Kidney (tissue), 13 donors: ENCODE measurements at regions not wholly inside any gene's neighbourhood (a gene's known extent, or its start where the extent isn't known, plus 50 kb on each side); places are given as distances from the start of the nearest gene placed in this dataset.

Source experiments
- DNase-seq, 5 donors: peaks; one replicate each; pipeline ENCODE4 v3.0.0-alpha.2; 2013 to 2020
- FAIRE-seq: peaks from 2 replicates; lab custom pipeline; 2012; peaks lifted over from hg19 to GRCh38; lab: Jason Lieb, UNC
- H3K27ac ChIP-seq, 2 donors: one replicate each; pipeline ENCODE4 v1.7.0; 2013; ENCODE audit warnings: low read depth in 2 of 2, low read length in 2 of 2, inconsistent platforms in 1 of 2
- H3K27me3 ChIP-seq: one replicate; pipeline ENCODE4 v1.7.1; 2013; ENCODE audit warnings: low read length, inconsistent platforms; ENCODE audit not compliant: control insufficient read depth, insufficient read depth
- H3K36me3 ChIP-seq, 3 donors: one replicate each; pipeline versions ENCODE4 v1.7.0 to v1.7.1; 2013; ENCODE audit warnings: low read length in 3 of 3, control low read depth in 1 of 3, inconsistent platforms in 1 of 3; ENCODE audit not compliant: insufficient read depth in 3 of 3, control insufficient read depth in 2 of 3
- H3K4me1 ChIP-seq, 3 donors: one replicate each; pipeline versions ENCODE4 v1.7.0 to v1.7.1; 2013; ENCODE audit warnings: low read length in 3 of 3, inconsistent platforms in 1 of 3, low read depth in 1 of 3; ENCODE audit not compliant: control insufficient read depth in 2 of 3, insufficient read depth in 2 of 3
- H3K4me3 ChIP-seq, 3 donors: one replicate each; pipeline versions ENCODE4 v1.7.0 to v1.8.1; 2013; ENCODE audit warnings: low read length in 3 of 3, control low read depth in 1 of 3, inconsistent platforms in 1 of 3
- H3K9ac ChIP-seq, 3 donors: one replicate each; pipeline versions ENCODE4 v1.7.0 to v1.7.1; 2013; ENCODE audit warnings: low read length in 3 of 3, control low read depth in 1 of 3, inconsistent platforms in 1 of 3
- H3K9me3 ChIP-seq, 3 donors: one replicate each; pipeline versions ENCODE4 v1.7.0 to v1.7.1; 2013; ENCODE audit warnings: low read length in 3 of 3, control low read depth in 1 of 3, inconsistent platforms in 1 of 3; ENCODE audit not compliant: control insufficient read depth in 2 of 3, insufficient read depth in 1 of 3
- CTCF ChIP-seq: IDR thresholded peaks from 3 replicates; pipeline ENCODE4 v1.5.1; 2012; ENCODE audit warnings: mild to moderate bottlenecking, moderate library complexity, borderline replicate concordance; ENCODE audit not compliant: insufficient read depth; ENCODE audit errors: extremely low read depth
- intact Hi-C: fragments of 100-400 bp; cut with DNase I; formaldehyde crosslinking; loops from one replicate; pipeline ENCODE4 v1.11.1; 2022
- donor health status: control.
- donor health status: control.
- donor health status: control.
- donor health status: control.
- donor health status: control.
- donor health status: DM: yes; HTN: yes; CAD: no.
- donor health status: Normal renal cell carcinoma (clear cell type).

- no peaks in the 10 kb centered on the region for H3K4me1 ChIP-seq
- H3K36me3 ChIP-seq = no peaks in the 10 kb centered on the region
- FAIRE-seq = no peak
- H3K9ac ChIP-seq = no peak overlapping the region
- no peak overlapping the region for H3K4me3 ChIP-seq
- peaks cover 0 to 2% (median 0%) of the 10 kb centered on the region in 3 donors for H3K9me3 ChIP-seq
- intact Hi-C loops = no loop called here
- no peak overlapping the region for H3K27ac ChIP-seq
- no peak for DNase-seq
- TF ChIP-seq CTCF = no peak
- no peaks in the 10 kb centered on the region for H3K27me3 ChIP-seq
Observed at GRCh38 chr22:49497266-49497665, 330.4 kb downstream of the BRD1 start.

GRCh38 chr22:49494555-49494954, 333.1 kb downstream of the BRD1 start:
- no peak overlapping the region for H3K4me3 ChIP-seq
- DNase-seq (no peak), FAIRE-seq (no peak)
- no peaks in the 10 kb centered on the region for H3K36me3 ChIP-seq
- intact Hi-C loops = no loop called here
- H3K4me1 ChIP-seq = no peaks in the 10 kb centered on the region
- H3K9ac ChIP-seq = no peak overlapping the region
- H3K27me3 ChIP-seq = no peaks in the 10 kb centered on the region
- TF ChIP-seq CTCF = no peak
- peaks cover 0 to 2% (median 0%) of the 10 kb centered on the region in 3 donors for H3K9me3 ChIP-seq
- no peak overlapping the region for H3K27ac ChIP-seq

- H3K4me1 ChIP-seq = no peaks in the 10 kb centered on the region
- no peak for TF ChIP-seq CTCF
- FAIRE-seq = no peak
- intact Hi-C loops = no loop called here
- H3K9me3 ChIP-seq = peaks cover 0 to 2% (median 0%) of the 10 kb centered on the region in 3 donors
- DNase-seq = no peak
- H3K4me3 ChIP-seq = no peak overlapping the region
- no peaks in the 10 kb centered on the region for H3K27me3 ChIP-seq
- no peak overlapping the region for H3K9ac ChIP-seq
- H3K36me3 ChIP-seq = no peaks in the 10 kb centered on the region
- no peak overlapping the region for H3K27ac ChIP-seq
Observed at GRCh38 chr22:49492741-49493251, 334.9 kb downstream of the BRD1 start.

GRCh38 chr22:49492308-49492707, 335.4 kb downstream of the BRD1 start:
- TF ChIP-seq CTCF = no peak
- DNase-seq (no peak), FAIRE-seq (no peak)

More at GRCh38 chr22:49492308-49492707, 335.4 kb downstream of the BRD1 start:
- intact Hi-C loops = no loop called here
- no peak overlapping the region for H3K9ac ChIP-seq
- H3K4me3 ChIP-seq = no peak overlapping the region
- H3K27ac ChIP-seq = no peak overlapping the region
- H3K27me3 ChIP-seq = no peaks in the 10 kb centered on the region
- no peaks in the 10 kb centered on the region for H3K36me3 ChIP-seq
- H3K9me3 ChIP-seq = peaks cover 0 to 2% (median 0%) of the 10 kb centered on the region in 3 donors
- H3K4me1 ChIP-seq = no peaks in the 10 kb centered on the region
